PC-9 (cell line): ENCODE measurements at regions not wholly inside any gene's neighbourhood (a gene's known extent, or its start where the extent isn't known, plus 50 kb on each side); places are given as distances from the start of the nearest gene placed in this dataset.

Source experiments
- CTCF ChIP-seq: fragments of 200-600 bp; sonication (generic); conservative IDR thresholded peaks from 2 replicates; pipeline ENCODE4 v1.6.1; 2017; ENCODE audit warnings: mixed run types, antibody characterized with exemption, mild to moderate bottlenecking, moderate library complexity
- EZH2 ChIP-seq: fragments of 200-600 bp; sonication (generic); IDR thresholded peaks from 2 replicates; pipeline ENCODE4 v1.8.0; 2017; ENCODE audit warnings: antibody characterized with exemption, low read depth

DNA sequence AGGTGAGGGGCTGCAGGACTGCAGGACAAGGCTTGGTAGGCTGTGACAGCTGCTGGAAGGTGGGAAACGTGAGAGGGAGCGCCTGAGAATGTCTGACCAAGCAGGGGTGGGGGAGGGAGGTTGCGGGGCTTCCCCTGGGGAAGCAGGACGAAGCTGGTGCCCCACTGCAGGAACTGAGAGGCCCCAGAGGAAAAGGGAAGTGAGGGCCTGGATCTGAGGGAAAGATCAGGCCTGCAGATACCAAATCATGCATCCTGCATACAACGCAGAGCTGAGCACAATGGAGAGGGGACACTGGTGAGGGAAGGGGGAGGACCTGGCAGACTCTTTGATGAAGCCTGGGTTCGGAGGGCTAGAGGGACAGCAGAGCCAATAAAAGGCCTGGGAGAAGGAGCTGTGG lies 65.7 kb upstream of the BACE2 start:
- TF ChIP-seq CTCF (no peak), EZH2 (no peak)
